GM10266 (cell line): ENCODE measurements at regions not wholly inside any gene's neighbourhood (a gene's known extent, or its start where the extent isn't known, plus 50 kb on each side); places are given as distances from the start of the nearest gene placed in this dataset.

ENCODE experiments used
- DNase-seq: peaks from one replicate; pipeline ENCODE4 v3.0.0; 2012; ENCODE audit errors: extremely low spot score
- TF ChIP-seq, protein P1 (sequence below): IDR thresholded peaks from 2 replicates; pipeline ENCODE4 v1.5.1; 2012; ENCODE audit warnings: mild to moderate bottlenecking, low read depth; ENCODE audit not compliant: control insufficient read depth, insufficient read depth; ENCODE audit errors: missing control alignments

DNA sequence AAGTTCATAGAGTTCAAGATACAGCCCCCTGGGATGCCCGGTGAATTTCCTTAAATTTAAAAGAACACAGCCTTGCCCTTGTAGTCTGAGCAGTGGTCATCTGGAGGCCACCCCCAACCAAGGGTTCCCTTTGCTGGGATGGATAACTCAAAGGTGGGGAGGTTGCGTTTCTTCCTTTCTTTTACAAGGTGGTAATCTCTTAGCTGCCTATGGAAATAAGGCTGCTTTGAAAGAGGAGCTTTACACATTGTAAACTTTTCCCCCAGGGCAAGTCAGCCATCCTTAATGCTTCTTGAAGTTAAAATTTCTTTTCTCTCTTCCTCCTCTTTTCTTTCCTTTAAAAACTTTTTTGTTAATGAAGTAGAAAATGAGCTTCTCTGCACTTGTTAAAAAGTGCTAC lies 71.2 kb upstream of the PRDM1 start:
- TF ChIP-seq, protein P1, sequence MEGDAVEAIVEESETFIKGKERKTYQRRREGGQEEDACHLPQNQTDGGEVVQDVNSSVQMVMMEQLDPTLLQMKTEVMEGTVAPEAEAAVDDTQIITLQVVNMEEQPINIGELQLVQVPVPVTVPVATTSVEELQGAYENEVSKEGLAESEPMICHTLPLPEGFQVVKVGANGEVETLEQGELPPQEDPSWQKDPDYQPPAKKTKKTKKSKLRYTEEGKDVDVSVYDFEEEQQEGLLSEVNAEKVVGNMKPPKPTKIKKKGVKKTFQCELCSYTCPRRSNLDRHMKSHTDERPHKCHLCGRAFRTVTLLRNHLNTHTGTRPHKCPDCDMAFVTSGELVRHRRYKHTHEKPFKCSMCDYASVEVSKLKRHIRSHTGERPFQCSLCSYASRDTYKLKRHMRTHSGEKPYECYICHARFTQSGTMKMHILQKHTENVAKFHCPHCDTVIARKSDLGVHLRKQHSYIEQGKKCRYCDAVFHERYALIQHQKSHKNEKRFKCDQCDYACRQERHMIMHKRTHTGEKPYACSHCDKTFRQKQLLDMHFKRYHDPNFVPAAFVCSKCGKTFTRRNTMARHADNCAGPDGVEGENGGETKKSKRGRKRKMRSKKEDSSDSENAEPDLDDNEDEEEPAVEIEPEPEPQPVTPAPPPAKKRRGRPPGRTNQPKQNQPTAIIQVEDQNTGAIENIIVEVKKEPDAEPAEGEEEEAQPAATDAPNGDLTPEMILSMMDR: no peak
- no peak for DNase-seq

DNA sequence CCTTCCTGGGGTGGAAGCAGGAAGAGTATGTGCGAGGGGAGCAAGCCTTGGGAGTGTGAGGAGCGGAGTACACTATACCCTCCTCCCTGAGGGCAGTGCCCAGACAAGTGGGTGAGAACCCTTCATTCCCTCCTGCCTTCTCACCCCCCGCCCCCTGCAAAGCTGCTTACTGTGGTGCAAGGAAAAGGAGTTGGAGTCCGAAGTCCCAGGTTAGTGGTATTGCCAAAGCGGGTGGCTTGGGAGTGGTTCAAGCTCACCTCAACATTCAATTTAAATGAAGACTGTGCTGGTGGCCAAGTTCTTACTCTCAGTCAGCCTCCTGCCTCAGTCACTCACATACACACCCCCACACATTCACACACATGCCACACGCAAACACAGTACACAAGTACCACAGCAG lies 74.7 kb upstream of the PRDM1 start:
- DNase-seq: no peak
- TF ChIP-seq, protein P1: no peak

DNA sequence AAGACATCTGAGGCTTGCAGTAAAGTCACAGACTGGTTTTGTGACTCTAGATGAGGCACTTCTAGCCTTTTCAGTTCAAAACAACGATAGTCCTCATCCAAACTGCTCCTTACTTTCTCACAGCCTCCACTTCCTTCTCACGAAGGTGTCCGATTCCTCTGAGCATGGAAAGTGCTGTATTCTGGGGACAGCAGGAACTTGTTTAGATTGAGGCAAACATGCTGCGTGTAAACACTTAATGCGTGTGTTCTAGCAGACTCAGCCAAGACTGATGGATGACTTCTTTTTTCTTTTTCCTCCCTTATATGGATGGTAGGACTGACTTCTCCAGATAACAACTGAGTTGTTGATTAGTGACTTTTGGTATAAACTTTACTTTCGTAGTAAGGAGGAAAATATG lies 80.2 kb upstream of the PRDM1 start:
- DNase-seq: no peak
- TF ChIP-seq, protein P1: no peak

DNA sequence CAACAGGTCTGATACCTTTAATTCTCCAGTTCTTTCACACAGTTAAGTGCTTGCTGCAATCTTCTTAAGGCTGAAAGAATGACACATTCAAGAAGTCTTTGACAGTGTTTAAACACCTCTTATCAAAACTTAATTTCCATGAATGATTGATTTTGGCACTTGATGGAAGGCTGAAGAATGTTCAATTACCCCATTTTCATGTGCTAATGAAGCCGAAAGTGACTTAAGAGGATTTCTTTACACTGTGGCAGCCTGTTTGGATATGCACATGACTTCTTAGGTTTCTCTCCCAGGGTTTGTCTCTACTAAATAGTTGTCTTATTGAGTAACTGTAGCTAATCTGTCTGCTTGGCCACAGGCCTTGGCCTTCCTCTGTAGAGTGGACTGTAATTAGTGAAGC lies 81.1 kb upstream of the PRDM1 start:
- no peak for DNase-seq

DNA sequence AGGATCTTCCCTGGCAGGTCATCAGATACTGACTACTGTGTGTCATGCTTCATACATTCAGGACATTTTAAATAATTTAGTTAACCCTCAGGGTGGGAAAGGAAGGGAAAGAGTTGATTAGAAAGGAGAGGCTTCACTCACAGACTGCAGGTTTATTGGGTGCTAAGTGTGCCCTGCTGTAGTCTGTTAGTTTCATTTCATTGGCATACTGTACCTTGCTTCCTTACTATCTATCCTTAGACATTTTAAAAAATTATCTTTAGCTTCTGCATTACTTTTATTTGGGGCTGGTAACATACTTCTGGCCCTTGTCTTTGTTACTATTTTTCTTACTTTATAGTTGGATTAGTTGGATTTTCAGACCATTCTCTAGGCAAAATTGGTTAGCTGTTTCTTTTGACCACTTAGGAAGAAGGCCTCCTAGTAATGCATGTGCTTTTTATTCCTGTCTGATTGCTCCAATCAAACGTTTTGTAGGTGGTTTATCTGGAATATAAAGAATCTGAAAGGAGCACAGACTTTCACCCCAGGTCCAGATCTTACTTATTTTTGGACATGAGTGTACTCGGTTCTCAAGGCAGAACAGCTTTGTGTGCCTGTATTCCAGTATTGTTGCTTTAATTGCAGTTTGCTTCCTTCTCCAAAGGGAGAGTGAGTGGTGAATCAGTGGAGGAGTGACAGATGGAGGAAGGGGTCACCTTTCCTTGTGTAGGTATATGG lies 82.7 kb upstream of the PRDM1 start:
- TF ChIP-seq, protein P1: no peak
- no peak for DNase-seq

More for the DNA sequence above, 81.1 kb upstream of the PRDM1 start:
- TF ChIP-seq, protein P1: no peak

DNA sequence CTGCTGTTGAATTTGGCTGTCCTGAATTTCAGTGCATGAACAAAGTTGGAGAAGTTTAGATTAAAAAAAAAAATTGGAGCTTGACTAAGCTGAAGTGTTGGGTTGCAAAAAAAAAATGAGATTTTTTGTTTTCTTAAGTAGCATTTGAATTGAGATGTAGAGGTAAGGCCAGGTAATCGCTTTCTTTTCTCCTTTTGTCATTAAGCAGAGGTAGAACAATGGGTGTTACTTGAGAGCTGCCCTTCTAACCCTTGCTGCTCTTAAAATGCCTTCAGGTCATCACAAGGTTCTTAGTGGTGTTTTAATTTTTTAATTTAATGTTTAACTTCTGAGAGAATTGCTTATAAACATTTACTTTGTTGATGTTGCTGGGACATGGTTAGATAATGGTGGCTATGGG lies 84.1 kb upstream of the PRDM1 start:
- TF ChIP-seq, protein P1: no peak
- no peak for DNase-seq

DNA sequence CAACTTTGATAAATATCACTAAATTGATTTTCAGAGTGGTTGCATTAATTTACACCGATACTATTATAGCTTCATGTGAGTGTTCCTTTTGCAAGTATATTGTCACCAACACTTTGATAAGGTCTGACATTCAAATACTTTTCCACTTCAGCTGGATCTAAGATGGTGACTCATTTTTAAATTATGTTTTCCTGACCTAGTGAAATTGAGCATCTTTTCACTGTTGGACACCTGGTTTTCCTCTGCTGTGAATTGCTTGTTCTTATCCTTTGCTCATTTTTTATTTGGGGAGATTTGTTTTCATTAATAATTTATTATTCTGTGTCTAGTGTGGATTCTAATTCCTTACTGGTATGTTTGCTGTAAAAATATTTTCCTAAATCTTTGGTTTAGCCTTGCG lies 85.2 kb upstream of the PRDM1 start:
- TF ChIP-seq, protein P1: no peak
- DNase-seq: no peak
